ENCODE measurements at regions not wholly inside any gene's neighbourhood (a gene's known extent, or its start where the extent isn't known, plus 50 kb on each side); places are given as distances from the start of the nearest gene placed in this dataset.

- Histone ChIP-seq H2AFZ (ENCODE audit: low read length) (no peak overlapping the region), H3K36me3 (ENCODE audit: insufficient read depth, low read length) (no peaks in the 10 kb centered on the region), H3K27ac (ENCODE audit: low read depth, low read length, poor library complexity, severe bottlenecking) (no peak overlapping the region), H4K20me1 (ENCODE audit: insufficient read depth, low read length) (no peaks in the 10 kb centered on the region), H3K9me3 (ENCODE audit: low read length) (no peaks in the 10 kb centered on the region), H3K9me2 (ENCODE audit: low read depth, low read length) (no peaks in the 10 kb centered on the region), H3K4me3 (ENCODE audit: low read depth, low read length, poor library complexity, severe bottlenecking) (no peak overlapping the region), H3K4me1 (ENCODE audit: insufficient read depth, low read length, severe bottlenecking) (no peaks in the 10 kb centered on the region), H3K79me2 (ENCODE audit: insufficient read depth, low read length) (no peaks in the 10 kb centered on the region), H3F3A (ENCODE audit: insufficient read depth, low read length) (no peaks in the 10 kb centered on the region), H3K27me3 (ENCODE audit: insufficient read depth, low read length) (no peaks in the 10 kb centered on the region; the same call in 1 of the 2 replicates), H3K4me2 (ENCODE audit: low read length) (no peak overlapping the region), H3K9ac (ENCODE audit: low read length) (no peak overlapping the region)
- TF ChIP-seq CTCF (IDR thresholded peaks at IDR 0.05; ENCODE audit: low read length) (no peak), EZH2 (IDR thresholded peaks at IDR 0.05; ENCODE audit: borderline replicate concordance, low read length) (no peak)
These were observed 368.4 kb upstream of the MKI67 start for GRCh38 chr10:128494665-128495064.

GRCh38 chr10:128497660-128498377 is 371.6 kb upstream of the MKI67 start:
- H3K4me3 ChIP-seq (ENCODE audit: low read depth, low read length, poor library complexity, severe bottlenecking): no peak overlapping the region
- no peak overlapping the region for H3K4me2 ChIP-seq (ENCODE audit: low read length)
- H3F3A ChIP-seq (ENCODE audit: insufficient read depth, low read length): no peaks in the 10 kb centered on the region
- H3K9ac ChIP-seq (ENCODE audit: low read length): no peak overlapping the region
- H4K20me1 ChIP-seq (ENCODE audit: insufficient read depth, low read length): no peaks in the 10 kb centered on the region
- H3K36me3 ChIP-seq (ENCODE audit: insufficient read depth, low read length): no peaks in the 10 kb centered on the region
- H3K27me3 ChIP-seq (ENCODE audit: insufficient read depth, low read length): no peaks in the 10 kb centered on the region; the same call in 1 of the 2 replicates
- no peaks in the 10 kb centered on the region for H3K9me3 ChIP-seq (ENCODE audit: low read length)
- H2AFZ ChIP-seq (ENCODE audit: low read length): no peak overlapping the region
- no peaks in the 10 kb centered on the region for H3K4me1 ChIP-seq (ENCODE audit: insufficient read depth, low read length, severe bottlenecking)
- no peak for TF ChIP-seq CTCF (IDR thresholded peaks at IDR 0.05; ENCODE audit: low read length)
- no peak for TF ChIP-seq EZH2 (IDR thresholded peaks at IDR 0.05; ENCODE audit: borderline replicate concordance, low read length)
- no peak overlapping the region for H3K27ac ChIP-seq (ENCODE audit: low read depth, low read length, poor library complexity, severe bottlenecking)
- no peaks in the 10 kb centered on the region for H3K9me2 ChIP-seq (ENCODE audit: low read depth, low read length)
- no peaks in the 10 kb centered on the region for H3K79me2 ChIP-seq (ENCODE audit: insufficient read depth, low read length)

GRCh38 chr10:128498378-128498730 is 372.1 kb upstream of the MKI67 start:
- H3K9me3 ChIP-seq (ENCODE audit: low read length): no peaks in the 10 kb centered on the region
- H3K79me2 ChIP-seq (ENCODE audit: insufficient read depth, low read length): no peaks in the 10 kb centered on the region
- H3K4me2 ChIP-seq (ENCODE audit: low read length): no peak overlapping the region
- H3K4me3 ChIP-seq (ENCODE audit: low read depth, low read length, poor library complexity, severe bottlenecking): no peak overlapping the region
- H2AFZ ChIP-seq (ENCODE audit: low read length): no peak overlapping the region
- H3K36me3 ChIP-seq (ENCODE audit: insufficient read depth, low read length): no peaks in the 10 kb centered on the region
- H3K4me1 ChIP-seq (ENCODE audit: insufficient read depth, low read length, severe bottlenecking): no peaks in the 10 kb centered on the region
- H4K20me1 ChIP-seq (ENCODE audit: insufficient read depth, low read length): no peaks in the 10 kb centered on the region
- no peak for TF ChIP-seq EZH2 (IDR thresholded peaks at IDR 0.05; ENCODE audit: borderline replicate concordance, low read length)
- no peak for TF ChIP-seq CTCF (IDR thresholded peaks at IDR 0.05; ENCODE audit: low read length)
- no peaks in the 10 kb centered on the region; the same call in 1 of the 2 replicates for H3K27me3 ChIP-seq (ENCODE audit: insufficient read depth, low read length)
- no peaks in the 10 kb centered on the region for H3F3A ChIP-seq (ENCODE audit: insufficient read depth, low read length)
- no peaks in the 10 kb centered on the region for H3K9me2 ChIP-seq (ENCODE audit: low read depth, low read length)
- no peak overlapping the region for H3K27ac ChIP-seq (ENCODE audit: low read depth, low read length, poor library complexity, severe bottlenecking)
- H3K9ac ChIP-seq (ENCODE audit: low read length): no peak overlapping the region
